SK-N-DZ (cell line): ENCODE measurements at regions not wholly inside any gene's neighbourhood (a gene's known extent, or its start where the extent isn't known, plus 50 kb on each side); places are given as distances from the start of the nearest gene placed in this dataset.

ENCODE experiments used
- DNase-seq: peaks from one replicate; pipeline ENCODE4 v3.0.0-alpha.2; 2015; ENCODE audit warnings: low spot score

- no peak for DNase-seq
These were observed 138.9 kb upstream of the KLF4 start for GRCh38 chr9:107628444-107628843.

GRCh38 chr9:107627781-107628180 lies 138.2 kb upstream of the KLF4 start:
- DNase-seq: no peak

GRCh38 chr9:107626118-107626517 lies 136.5 kb upstream of the KLF4 start:
- DNase-seq: no peak

- no peak for DNase-seq
These were observed 135.9 kb upstream of the KLF4 start for GRCh38 chr9:107625383-107625984.

GRCh38 chr9:107624234-107624948 lies 134.8 kb upstream of the KLF4 start:
- DNase-seq: no peak

- DNase-seq: no peak
These were observed 131.9 kb upstream of the KLF4 start for GRCh38 chr9:107621436-107621835.

- no peak for DNase-seq
These were observed 131.2 kb upstream of the KLF4 start for GRCh38 chr9:107620801-107621200.

GRCh38 chr9:107620236-107620635 lies 130.7 kb upstream of the KLF4 start:
- no peak for DNase-seq

GRCh38 chr9:107615321-107615720 lies 125.8 kb upstream of the KLF4 start:
- no peak for DNase-seq

- DNase-seq: no peak
These were observed 125.2 kb upstream of the KLF4 start for GRCh38 chr9:107614765-107615164.

GRCh38 chr9:107613321-107613720 lies 123.8 kb upstream of the KLF4 start:
- DNase-seq: no peak

GRCh38 chr9:107612136-107612535 lies 122.6 kb upstream of the KLF4 start:
- DNase-seq: no peak

GRCh38 chr9:107609547-107609946 lies 120.0 kb upstream of the KLF4 start:
- DNase-seq: no peak

GRCh38 chr9:107606149-107606790 lies 116.7 kb upstream of the KLF4 start:
- no peak for DNase-seq

GRCh38 chr9:107605041-107605440 lies 115.5 kb upstream of the KLF4 start:
- DNase-seq: no peak

GRCh38 chr9:107603281-107603680 lies 113.7 kb upstream of the KLF4 start:
- no peak for DNase-seq

GRCh38 chr9:107600060-107600573 lies 110.5 kb upstream of the KLF4 start:
- no peak for DNase-seq

GRCh38 chr9:107597743-107598217 lies 108.2 kb upstream of the KLF4 start:
- no peak for DNase-seq

GRCh38 chr9:107594908-107595530 lies 105.5 kb upstream of the KLF4 start:
- DNase-seq: no peak

GRCh38 chr9:107593224-107593870 lies 103.8 kb upstream of the KLF4 start:
- no peak for DNase-seq

GRCh38 chr9:107592424-107592823 lies 102.9 kb upstream of the KLF4 start:
- no peak for DNase-seq

- DNase-seq: no peak
These were observed 102.2 kb upstream of the KLF4 start for GRCh38 chr9:107591781-107592180.
